ENCODE measurements at regions not wholly inside any gene's neighbourhood (a gene's known extent, or its start where the extent isn't known, plus 50 kb on each side); places are given as distances from the start of the nearest gene placed in this dataset.

DNA sequence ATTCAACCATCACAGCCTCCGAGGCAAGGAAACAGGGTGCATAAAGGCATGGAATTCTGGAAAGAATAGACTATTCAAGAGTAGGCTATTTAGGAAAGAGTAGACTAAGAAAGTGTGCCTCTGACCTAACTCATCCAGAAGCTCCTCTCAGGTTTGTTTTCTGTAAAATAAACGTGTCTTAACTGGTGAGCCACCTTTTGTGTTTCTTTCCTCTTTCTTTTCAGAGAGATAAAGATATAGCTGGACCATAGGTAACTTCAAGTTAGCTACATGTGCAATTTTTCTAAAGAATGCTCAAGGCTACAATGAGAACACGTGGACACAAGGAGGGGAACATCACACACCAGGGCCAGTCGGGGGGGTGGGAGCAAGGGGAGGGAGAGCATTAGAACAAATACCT, 577.0 kb downstream of the TYW1 start:
- no peaks in the 10 kb centered on the region for H3K4me1 ChIP-seq (ENCODE audit: insufficient read depth, low read length)
- H3K4me3 ChIP-seq (ENCODE audit: low read length): no peak overlapping the region
- H3K36me3 ChIP-seq (ENCODE audit: insufficient read depth, low read length): no peaks in the 10 kb centered on the region
- H3K9me3 ChIP-seq (ENCODE audit: low read length): no peaks in the 10 kb centered on the region
- H3K27me3 ChIP-seq (ENCODE audit: insufficient read depth, low read length): no peaks in the 10 kb centered on the region
- H2AFZ ChIP-seq (ENCODE audit: low read depth, low read length): no peak overlapping the region

DNA sequence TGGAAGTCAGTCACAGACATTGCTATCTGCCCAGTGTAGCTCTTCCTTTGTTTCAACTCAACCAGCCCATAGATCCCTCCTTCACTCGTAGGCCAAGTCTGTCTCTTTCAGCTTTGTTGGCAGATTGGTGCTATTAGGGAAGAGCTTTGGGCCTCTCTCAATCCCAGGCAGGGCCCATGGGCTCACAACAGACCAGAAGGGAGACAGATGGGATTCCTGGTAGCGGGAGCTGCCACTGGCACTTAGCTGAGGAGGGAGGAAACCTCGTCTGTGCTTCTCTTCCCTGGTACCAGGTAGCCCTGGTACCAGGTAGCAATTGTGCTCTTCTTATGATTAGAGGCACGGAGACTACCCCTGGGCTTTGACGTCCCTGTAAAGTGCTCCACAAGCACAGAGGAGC, 592.0 kb downstream of the TYW1 start:
- no peak overlapping the region for H3K4me3 ChIP-seq (ENCODE audit: low read length)
- no peaks in the 10 kb centered on the region for H3K36me3 ChIP-seq (ENCODE audit: insufficient read depth, low read length)
- H2AFZ ChIP-seq (ENCODE audit: low read depth, low read length): no peak overlapping the region
- no peaks in the 10 kb centered on the region for H3K9me3 ChIP-seq (ENCODE audit: low read length)
- no peaks in the 10 kb centered on the region for H3K27me3 ChIP-seq (ENCODE audit: insufficient read depth, low read length)
- no peaks in the 10 kb centered on the region for H3K4me1 ChIP-seq (ENCODE audit: insufficient read depth, low read length)

DNA sequence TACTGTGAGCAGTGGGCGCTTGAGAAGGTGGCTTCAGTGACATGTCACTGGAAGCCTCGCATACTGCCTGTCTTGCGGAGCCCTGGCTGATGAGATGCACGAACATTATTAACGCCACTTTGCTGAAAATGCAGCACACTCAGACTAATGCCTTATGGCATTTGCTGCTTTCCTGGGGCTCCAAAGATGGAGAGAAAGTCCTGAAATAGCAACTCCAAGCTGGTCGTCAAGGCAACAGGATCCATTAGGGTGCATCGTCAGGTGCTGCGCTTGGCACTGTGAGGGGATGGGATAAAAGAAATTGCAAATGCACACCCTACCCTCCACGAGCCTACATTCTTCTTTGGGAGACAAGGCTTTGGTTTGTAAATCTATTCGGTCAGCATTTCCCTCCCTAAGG, 592.5 kb downstream of the TYW1 start:
- Histone ChIP-seq H3K27me3 (ENCODE audit: insufficient read depth, low read length) (no peaks in the 10 kb centered on the region), H2AFZ (ENCODE audit: low read depth, low read length) (no peak overlapping the region), H3K36me3 (ENCODE audit: insufficient read depth, low read length) (no peaks in the 10 kb centered on the region), H3K4me1 (ENCODE audit: insufficient read depth, low read length) (no peaks in the 10 kb centered on the region), H3K4me3 (ENCODE audit: low read length) (no peak overlapping the region), H3K9me3 (ENCODE audit: low read length) (no peaks in the 10 kb centered on the region)

DNA sequence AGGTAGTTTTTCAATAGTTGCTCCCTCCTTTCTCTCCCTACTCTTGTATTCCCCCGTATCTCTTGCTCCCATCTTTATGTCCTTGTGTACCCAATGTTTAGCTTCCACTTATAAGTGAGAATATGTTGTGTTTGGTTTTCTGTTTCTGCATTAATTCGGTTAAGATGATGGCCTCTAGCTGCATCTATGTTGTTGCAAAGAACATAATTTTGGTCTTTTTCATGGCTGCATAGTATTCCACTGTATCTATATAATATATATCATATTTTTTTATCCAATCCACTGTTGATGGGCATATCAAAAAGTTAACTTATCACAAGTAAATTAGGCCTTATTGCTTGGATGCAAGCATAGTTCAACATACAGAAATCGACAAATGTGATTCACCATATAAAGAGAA, 594.0 kb downstream of the TYW1 start:
- Histone ChIP-seq H3K27me3 (ENCODE audit: insufficient read depth, low read length) (no peaks in the 10 kb centered on the region), H3K36me3 (ENCODE audit: insufficient read depth, low read length) (no peaks in the 10 kb centered on the region), H3K4me3 (ENCODE audit: low read length) (no peak overlapping the region), H2AFZ (ENCODE audit: low read depth, low read length) (no peak overlapping the region), H3K9me3 (ENCODE audit: low read length) (no peaks in the 10 kb centered on the region), H3K4me1 (ENCODE audit: insufficient read depth, low read length) (no peaks in the 10 kb centered on the region)

DNA sequence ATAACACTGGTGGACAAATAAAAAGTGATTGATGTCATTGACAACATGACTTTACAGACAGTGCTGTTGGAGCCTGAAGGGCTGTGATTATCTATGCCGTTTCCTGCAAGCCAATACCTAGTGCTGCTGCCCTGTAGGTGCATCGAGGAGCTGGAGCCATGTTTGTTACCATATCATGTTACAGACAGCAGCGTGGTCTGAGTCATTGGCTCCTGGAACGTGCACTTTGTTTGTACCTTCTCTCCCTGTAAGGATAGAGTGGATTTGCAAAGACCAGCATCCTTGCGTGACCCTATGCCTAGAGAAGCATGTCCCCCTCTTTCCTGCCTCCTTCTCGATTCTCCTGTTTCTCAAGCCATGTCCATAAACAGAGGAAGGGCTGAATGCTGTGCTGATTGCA, 597.2 kb downstream of the TYW1 start:
- Histone ChIP-seq H3K4me3 (ENCODE audit: low read length) (no peak overlapping the region), H3K36me3 (ENCODE audit: insufficient read depth, low read length) (no peaks in the 10 kb centered on the region), H3K4me1 (ENCODE audit: insufficient read depth, low read length) (no peaks in the 10 kb centered on the region), H2AFZ (ENCODE audit: low read depth, low read length) (no peak overlapping the region), H3K9me3 (ENCODE audit: low read length) (no peaks in the 10 kb centered on the region), H3K27me3 (ENCODE audit: insufficient read depth, low read length) (no peaks in the 10 kb centered on the region)

DNA sequence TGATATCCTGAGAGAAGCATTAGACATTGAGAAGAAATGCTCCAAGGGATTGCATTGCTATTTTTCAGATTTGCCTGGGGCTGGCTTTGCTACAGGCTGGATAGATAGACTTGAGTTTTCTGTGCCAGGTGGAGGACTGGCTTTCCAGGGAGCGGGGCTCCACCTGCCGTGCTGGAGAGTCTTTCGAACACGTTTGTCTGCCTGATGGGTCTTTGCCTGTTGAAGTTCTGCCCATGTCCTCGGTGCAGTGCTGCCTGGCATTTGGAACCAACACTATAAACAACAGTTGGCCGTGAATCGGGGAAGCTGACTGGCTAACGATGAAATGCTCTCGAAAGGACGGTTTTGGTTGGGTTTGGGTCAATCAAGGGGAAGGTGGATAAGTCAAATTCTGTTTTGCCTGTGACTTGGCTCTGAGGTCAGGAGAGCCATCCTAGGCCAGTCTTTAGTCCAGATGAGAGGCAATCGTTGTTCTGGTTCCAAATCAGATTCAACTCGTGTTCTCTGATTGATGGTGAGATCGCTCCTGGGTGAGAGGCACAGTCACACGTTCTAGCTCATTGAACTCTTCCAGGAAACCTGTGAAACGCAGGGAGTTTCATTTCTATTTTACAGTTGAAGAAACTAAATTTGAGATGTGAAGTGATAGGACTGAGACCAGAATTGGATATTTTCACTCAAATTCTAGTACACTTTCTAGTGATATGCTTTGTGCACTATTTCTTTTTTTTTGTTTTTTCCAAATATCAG, 599.0 kb downstream of the TYW1 start:
- Histone ChIP-seq H3K4me3 (ENCODE audit: low read length) (no peak overlapping the region), H3K4me1 (ENCODE audit: insufficient read depth, low read length) (no peaks in the 10 kb centered on the region), H3K9me3 (ENCODE audit: low read length) (no peaks in the 10 kb centered on the region), H3K27me3 (ENCODE audit: insufficient read depth, low read length) (no peaks in the 10 kb centered on the region), H2AFZ (ENCODE audit: low read depth, low read length) (no peak overlapping the region), H3K36me3 (ENCODE audit: insufficient read depth, low read length) (no peaks in the 10 kb centered on the region)

DNA sequence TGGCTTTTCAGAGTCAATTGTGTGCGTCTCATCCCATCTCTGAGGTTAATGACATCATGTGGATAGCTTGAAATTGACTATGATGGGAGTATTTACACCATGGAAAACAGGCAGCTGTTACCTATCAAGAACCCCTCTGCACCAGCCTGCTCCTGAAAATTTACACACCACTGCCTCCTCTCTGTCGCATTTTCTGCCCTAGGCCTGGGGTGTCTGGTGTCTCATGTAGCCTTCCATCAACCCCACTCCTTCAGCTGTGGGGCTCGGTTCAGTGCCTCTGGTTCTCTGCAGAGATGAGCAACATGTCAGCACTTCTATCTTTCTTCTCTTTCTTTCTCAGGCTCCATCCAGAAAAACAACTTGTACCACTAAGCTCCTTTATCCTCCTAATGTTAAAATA, 600.5 kb downstream of the TYW1 start:
- Histone ChIP-seq H2AFZ (ENCODE audit: low read depth, low read length) (no peak overlapping the region), H3K9me3 (ENCODE audit: low read length) (no peaks in the 10 kb centered on the region), H3K4me1 (ENCODE audit: insufficient read depth, low read length) (no peaks in the 10 kb centered on the region), H3K4me3 (ENCODE audit: low read length) (no peak overlapping the region), H3K27me3 (ENCODE audit: insufficient read depth, low read length) (no peaks in the 10 kb centered on the region), H3K36me3 (ENCODE audit: insufficient read depth, low read length) (no peaks in the 10 kb centered on the region)

DNA sequence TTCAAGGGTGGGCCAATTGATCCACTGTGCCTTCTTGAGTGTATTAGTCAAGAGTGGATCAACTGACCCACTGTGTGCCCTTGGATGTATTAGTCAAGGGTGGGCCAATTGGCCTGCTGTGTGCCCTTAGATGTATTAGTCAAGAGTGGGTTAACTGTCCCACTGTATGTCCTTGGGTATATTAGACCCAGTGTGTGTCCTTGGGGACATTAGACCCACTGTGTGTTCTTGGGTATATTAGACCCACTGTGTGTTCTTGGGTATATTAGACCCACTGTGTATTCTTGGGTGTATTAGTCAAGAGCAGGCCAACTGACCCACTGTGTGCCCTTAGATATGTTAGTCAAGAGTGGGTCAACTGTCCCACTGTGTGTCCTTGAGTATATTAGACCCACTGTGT, 601.8 kb downstream of the TYW1 start:
- no peaks in the 10 kb centered on the region for H3K4me1 ChIP-seq (ENCODE audit: insufficient read depth, low read length)
- no peak overlapping the region for H2AFZ ChIP-seq (ENCODE audit: low read depth, low read length)
- no peaks in the 10 kb centered on the region for H3K9me3 ChIP-seq (ENCODE audit: low read length)
- H3K36me3 ChIP-seq (ENCODE audit: insufficient read depth, low read length): no peaks in the 10 kb centered on the region
- H3K4me3 ChIP-seq (ENCODE audit: low read length): no peak overlapping the region
- no peaks in the 10 kb centered on the region for H3K27me3 ChIP-seq (ENCODE audit: insufficient read depth, low read length)

DNA sequence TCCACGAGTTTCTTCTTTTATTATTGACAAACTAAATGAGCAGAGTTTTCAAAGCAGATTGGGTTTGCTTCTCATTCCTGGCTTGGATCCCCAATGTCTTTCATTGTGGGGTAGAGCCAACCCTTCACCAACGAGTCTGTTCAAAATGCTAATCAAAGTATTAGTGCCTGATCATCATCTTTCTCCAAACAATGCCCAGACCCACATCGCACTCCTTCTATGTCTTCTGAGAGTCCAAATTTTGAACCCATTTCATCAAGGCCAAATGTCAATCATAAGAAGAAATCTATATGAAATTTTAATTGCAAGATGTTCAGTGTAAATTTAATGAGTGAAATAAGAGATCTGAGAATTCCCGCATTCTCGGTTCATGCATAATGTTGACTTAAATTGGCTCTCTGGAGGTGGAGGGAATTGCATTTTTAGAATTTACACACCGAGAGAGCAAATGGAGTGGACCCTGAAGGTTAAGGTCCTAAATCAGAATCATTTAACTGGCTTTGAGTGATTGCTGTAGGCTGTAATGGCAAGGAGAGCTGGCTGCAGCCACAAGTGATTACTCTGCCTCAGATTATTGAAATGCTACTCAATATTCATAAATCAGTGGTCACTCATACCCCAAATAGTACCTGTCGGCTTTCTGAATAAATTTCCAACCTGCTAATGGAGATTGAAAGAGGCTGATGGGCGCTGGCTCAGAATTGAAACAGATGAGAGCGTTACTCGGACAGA, 602.9 kb downstream of the TYW1 start:
- no peak overlapping the region for H3K4me3 ChIP-seq (ENCODE audit: low read length)
- H2AFZ ChIP-seq (ENCODE audit: low read depth, low read length): no peak overlapping the region
- H3K36me3 ChIP-seq (ENCODE audit: insufficient read depth, low read length): no peaks in the 10 kb centered on the region
- H3K9me3 ChIP-seq (ENCODE audit: low read length): no peaks in the 10 kb centered on the region
- H3K27me3 ChIP-seq (ENCODE audit: insufficient read depth, low read length): no peaks in the 10 kb centered on the region
- H3K4me1 ChIP-seq (ENCODE audit: insufficient read depth, low read length): no peaks in the 10 kb centered on the region

DNA sequence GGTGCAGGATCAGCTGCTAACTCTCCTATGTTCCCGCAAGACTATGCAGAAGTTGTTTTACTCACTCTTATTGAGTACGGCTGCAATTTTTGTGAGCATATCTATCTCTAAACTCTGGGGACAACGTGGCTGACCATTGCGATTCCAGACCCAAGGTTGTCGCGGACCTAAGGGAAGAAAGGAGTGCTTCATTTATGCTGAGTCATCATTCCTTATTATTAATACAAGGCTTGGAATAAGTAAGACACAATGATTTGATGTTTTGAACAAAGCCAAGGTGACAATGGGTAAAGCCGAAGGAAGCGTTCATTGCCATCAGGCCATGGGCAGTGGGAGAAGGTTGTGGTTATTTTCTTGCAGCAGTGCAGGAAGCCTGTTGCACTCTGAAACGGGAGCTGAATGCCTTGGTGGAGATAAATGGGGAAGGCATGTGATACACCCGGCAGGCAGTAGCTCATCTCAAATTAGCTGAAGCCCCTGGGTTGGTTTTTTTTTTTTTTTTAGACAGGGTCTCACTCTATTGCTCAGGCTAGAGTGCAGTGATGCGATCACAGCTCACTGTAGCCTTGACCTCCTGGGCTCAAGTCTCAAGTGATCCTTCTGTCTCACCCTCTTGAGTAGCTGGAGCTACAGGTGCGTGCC, 605.7 kb downstream of the TYW1 start:
- H2AFZ ChIP-seq (ENCODE audit: low read depth, low read length): no peak overlapping the region
- H3K4me3 ChIP-seq (ENCODE audit: low read length): no peak overlapping the region
- no peaks in the 10 kb centered on the region for H3K36me3 ChIP-seq (ENCODE audit: insufficient read depth, low read length)
- no peaks in the 10 kb centered on the region for H3K9me3 ChIP-seq (ENCODE audit: low read length)
- no peaks in the 10 kb centered on the region for H3K27me3 ChIP-seq (ENCODE audit: insufficient read depth, low read length)
- H3K4me1 ChIP-seq (ENCODE audit: insufficient read depth, low read length): no peaks in the 10 kb centered on the region

DNA sequence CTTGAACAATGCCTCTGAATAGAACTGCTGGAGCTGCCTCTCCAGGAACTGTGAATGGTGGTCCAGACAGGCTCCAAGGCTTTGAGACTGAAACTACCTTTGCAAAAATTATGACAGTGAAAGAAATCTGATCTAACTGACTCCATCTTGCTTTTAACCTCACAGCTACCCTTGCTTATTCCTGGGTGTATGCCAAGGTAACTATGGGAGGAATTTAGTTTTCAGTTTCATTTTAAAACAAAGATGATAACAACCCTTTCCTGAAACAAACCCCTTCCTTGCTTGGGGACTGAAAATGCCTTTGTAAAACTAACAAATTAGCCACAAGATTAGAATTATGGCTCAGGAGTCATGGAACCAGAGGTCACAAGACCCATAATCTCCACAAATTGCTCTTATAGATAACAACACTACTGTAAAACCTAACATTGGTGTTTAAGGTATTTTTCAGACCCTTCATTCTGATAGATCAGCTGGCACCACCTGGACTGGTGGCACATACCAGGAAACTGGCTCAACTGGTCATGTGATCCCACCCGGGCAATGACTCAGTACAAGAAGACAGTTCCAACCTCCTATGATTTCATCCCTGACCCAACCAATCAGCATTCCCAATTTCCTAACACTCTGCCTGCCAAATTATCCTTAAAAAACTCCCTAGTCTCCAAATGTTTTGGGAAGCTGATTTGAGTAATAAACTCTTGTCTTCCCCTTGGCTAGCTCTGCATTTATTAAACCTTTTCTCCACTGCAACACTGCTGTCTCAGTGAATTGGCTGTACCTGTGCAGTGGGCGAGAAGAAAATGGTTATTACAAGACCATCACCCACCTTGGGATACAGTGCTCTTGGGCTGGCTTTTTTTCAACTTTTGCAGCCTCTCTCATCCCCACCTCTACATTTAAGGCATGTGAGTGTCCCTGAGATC, 608.1 kb downstream of the TYW1 start:
- peaks cover 2% of the 10 kb centered on the region for H3K27me3 ChIP-seq (ENCODE audit: insufficient read depth, low read length)
- H3K36me3 ChIP-seq (ENCODE audit: insufficient read depth, low read length): no peaks in the 10 kb centered on the region
- H3K9me3 ChIP-seq (ENCODE audit: low read length): no peaks in the 10 kb centered on the region
- no peaks in the 10 kb centered on the region for H3K4me1 ChIP-seq (ENCODE audit: insufficient read depth, low read length)
- H3K4me3 ChIP-seq (ENCODE audit: low read length): no peak overlapping the region
- no peak overlapping the region for H2AFZ ChIP-seq (ENCODE audit: low read depth, low read length)

DNA sequence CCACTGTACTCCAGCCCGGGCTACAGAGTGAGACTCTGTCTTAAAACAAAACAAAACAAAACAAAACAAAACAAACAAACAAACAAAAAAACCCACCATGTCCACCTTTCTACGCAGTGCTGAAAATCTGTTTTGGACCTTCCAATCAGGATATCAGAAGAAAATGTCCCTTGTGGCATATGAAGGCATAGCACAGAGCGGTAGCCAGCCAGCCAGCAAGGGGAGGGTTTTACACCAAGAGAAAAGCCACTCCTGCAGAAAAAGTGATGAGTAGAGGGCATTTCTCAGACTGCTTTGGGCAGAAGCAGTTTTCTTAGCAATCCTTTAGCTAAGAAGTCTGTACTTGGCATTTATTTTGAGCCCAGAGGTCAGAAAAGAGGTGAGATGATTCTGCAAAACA, 612.2 kb downstream of the TYW1 start:
- H3K4me1 ChIP-seq (ENCODE audit: insufficient read depth, low read length): no peaks in the 10 kb centered on the region
- no peaks in the 10 kb centered on the region for H3K9me3 ChIP-seq (ENCODE audit: low read length)
- no peak overlapping the region for H3K4me3 ChIP-seq (ENCODE audit: low read length)
- no peak overlapping the region for H2AFZ ChIP-seq (ENCODE audit: low read depth, low read length)
- H3K36me3 ChIP-seq (ENCODE audit: insufficient read depth, low read length): no peaks in the 10 kb centered on the region
- H3K27me3 ChIP-seq (ENCODE audit: insufficient read depth, low read length): peaks cover 3% of the 10 kb centered on the region

DNA sequence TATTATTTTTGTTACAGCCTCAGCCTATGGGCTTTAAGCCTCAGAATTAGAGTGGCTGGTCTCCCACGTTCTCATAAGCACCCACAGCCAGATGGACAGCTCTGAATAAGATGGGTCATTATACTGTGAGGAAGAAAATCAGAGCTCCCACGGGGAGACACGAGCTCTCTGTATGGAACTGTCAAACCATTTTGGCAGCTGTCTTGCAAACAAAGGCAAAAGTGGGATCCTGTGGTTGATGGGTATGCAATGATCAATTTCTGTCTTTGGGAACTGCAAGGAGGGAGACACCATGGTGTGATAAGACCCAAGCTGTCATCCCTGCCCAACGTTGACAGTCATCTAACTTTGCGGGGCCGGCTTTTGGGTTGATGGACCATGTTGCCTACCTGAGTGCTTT, 614.3 kb downstream of the TYW1 start:
- no peak overlapping the region for H2AFZ ChIP-seq (ENCODE audit: low read depth, low read length)
- no peaks in the 10 kb centered on the region for H3K4me1 ChIP-seq (ENCODE audit: insufficient read depth, low read length)
- peaks cover 3% of the 10 kb centered on the region for H3K27me3 ChIP-seq (ENCODE audit: insufficient read depth, low read length)
- H3K36me3 ChIP-seq (ENCODE audit: insufficient read depth, low read length): no peaks in the 10 kb centered on the region
- no peak overlapping the region for H3K4me3 ChIP-seq (ENCODE audit: low read length)
- no peaks in the 10 kb centered on the region for H3K9me3 ChIP-seq (ENCODE audit: low read length)
